Subcutaneous abdominal adipose tissue (tissue), 5 donors: ENCODE measurements at regions not wholly inside any gene's neighbourhood (a gene's known extent, or its start where the extent isn't known, plus 50 kb on each side); places are given as distances from the start of the nearest gene placed in this dataset.
"Not testable (repeated sequence)": the region's sequence is repeated elsewhere in the genome, so short reads cannot be mapped to it uniquely, and the experiment has no call there.

Experiments
- H3K27ac ChIP-seq: one replicate; pipeline ENCODE4 v1.7.0; 2013; ENCODE audit warnings: low read depth, mild to moderate bottlenecking, inconsistent platforms, low read length, moderate library complexity
- H3K27me3 ChIP-seq, 5 donors: one replicate each; pipeline ENCODE4 v1.7.0; 2013; ENCODE audit warnings: low read length in 5 of 5, inconsistent platforms in 1 of 5; ENCODE audit not compliant: control insufficient read depth in 5 of 5, insufficient read depth in 4 of 5
- H3K36me3 ChIP-seq, 5 donors: one replicate each; pipeline ENCODE4 v1.7.0; 2013; ENCODE audit warnings: low read length in 5 of 5; ENCODE audit not compliant: control insufficient read depth in 5 of 5, insufficient read depth in 5 of 5
- H3K4me1 ChIP-seq, 5 donors: one replicate each; pipeline ENCODE4 v1.7.0; 2013; ENCODE audit warnings: low read length in 5 of 5, mild to moderate bottlenecking in 3 of 5, moderate library complexity in 1 of 5; ENCODE audit not compliant: control insufficient read depth in 5 of 5, insufficient read depth in 5 of 5
- H3K4me3 ChIP-seq, 5 donors: one replicate each; pipeline ENCODE4 v1.7.0; 2013; ENCODE audit warnings: low read length in 5 of 5, low read depth in 1 of 5
- H3K9ac ChIP-seq, 5 donors: one replicate each; pipeline ENCODE4 v1.7.0; 2013; ENCODE audit warnings: low read length in 5 of 5, mild to moderate bottlenecking in 4 of 5, moderate library complexity in 3 of 5
- H3K9me3 ChIP-seq, 5 donors: one replicate each; pipeline ENCODE4 v1.7.0; 2013; ENCODE audit warnings: low read length in 5 of 5; ENCODE audit not compliant: control insufficient read depth in 5 of 5
- donor health status: healthy.
- donor health status: healthy.
- donor health status: healthy.
- donor health status: healthy.
- donor health status: healthy.

GRCh38 chr20:56706867-56707360 lies 77.8 kb downstream of the TFAP2C start:
- H3K9me3 ChIP-seq = no peaks in the 10 kb centered on the region
- H3K4me3 ChIP-seq = no peak overlapping the region
- no peaks in the 10 kb centered on the region for H3K4me1 ChIP-seq
- no peak overlapping the region for H3K27ac ChIP-seq
- H3K27me3 ChIP-seq = peaks cover 0 to 9% (median 7%) of the 10 kb centered on the region in 5 donors
- no peaks in the 10 kb centered on the region for H3K36me3 ChIP-seq
- no peak overlapping the region for H3K9ac ChIP-seq

GRCh38 chr20:56708991-56709390 lies 79.9 kb downstream of the TFAP2C start:
- Histone ChIP-seq H3K27ac (no peak overlapping the region), H3K4me3 (no peak overlapping the region), H3K27me3 (peaks cover 0 to 8% (median 3%) of the 10 kb centered on the region in 5 donors), H3K9ac (no peak overlapping the region), H3K36me3 (no peaks in the 10 kb centered on the region), H3K4me1 (no peaks in the 10 kb centered on the region), H3K9me3 (no peaks in the 10 kb centered on the region)

GRCh38 chr20:56710125-56710524 lies 81.0 kb downstream of the TFAP2C start:
- H3K9ac ChIP-seq = no peak overlapping the region
- no peaks in the 10 kb centered on the region for H3K36me3 ChIP-seq
- H3K27me3 ChIP-seq = peaks cover 2 to 8% (median 3%) of the 10 kb centered on the region in 5 donors
- H3K4me3 ChIP-seq = no peak overlapping the region
- no peaks in the 10 kb centered on the region for H3K9me3 ChIP-seq
- H3K27ac ChIP-seq = no peak overlapping the region
- no peaks in the 10 kb centered on the region for H3K4me1 ChIP-seq

- not testable (repeated sequence) for H3K27me3 ChIP-seq, H3K4me1 ChIP-seq, H3K27ac ChIP-seq, H3K9ac ChIP-seq, H3K9me3 ChIP-seq, H3K36me3 ChIP-seq, H3K4me3 ChIP-seq
Measured at GRCh38 chr20:56710577-56710976, 81.5 kb downstream of the TFAP2C start.

- H3K27ac ChIP-seq = no peak overlapping the region
- no peak overlapping the region for H3K4me3 ChIP-seq
- no peaks in the 10 kb centered on the region for H3K4me1 ChIP-seq
- peaks cover 3 to 9% (median 3%) of the 10 kb centered on the region in 5 donors for H3K27me3 ChIP-seq
- no peaks in the 10 kb centered on the region for H3K36me3 ChIP-seq
- H3K9me3 ChIP-seq = no peaks in the 10 kb centered on the region
- H3K9ac ChIP-seq = no peak overlapping the region
Measured at GRCh38 chr20:56711018-56711417, 81.9 kb downstream of the TFAP2C start.

- Histone ChIP-seq H3K9me3 (no peaks in the 10 kb centered on the region), H3K4me1 (no peaks in the 10 kb centered on the region), H3K36me3 (no peaks in the 10 kb centered on the region), H3K27me3 (peaks cover 3 to 6% (median 3%) of the 10 kb centered on the region in 5 donors), H3K4me3 (no peak overlapping the region), H3K27ac (no peak overlapping the region), H3K9ac (no peak overlapping the region)
Measured at GRCh38 chr20:56715309-56715708, 86.2 kb downstream of the TFAP2C start.

- Histone ChIP-seq H3K4me1 (no peaks in the 10 kb centered on the region), H3K9ac (no peak overlapping the region), H3K27me3 (peaks cover 3 to 6% (median 3%) of the 10 kb centered on the region in 5 donors), H3K4me3 (no peak overlapping the region), H3K9me3 (no peaks in the 10 kb centered on the region), H3K36me3 (no peaks in the 10 kb centered on the region), H3K27ac (no peak overlapping the region)
Measured at GRCh38 chr20:56715902-56716519, 86.9 kb downstream of the TFAP2C start.

GRCh38 chr20:56716806-56717205 lies 87.7 kb downstream of the TFAP2C start:
- H3K9me3 ChIP-seq = no peaks in the 10 kb centered on the region
- H3K36me3 ChIP-seq = no peaks in the 10 kb centered on the region
- no peak overlapping the region for H3K4me3 ChIP-seq
- H3K27me3 ChIP-seq = peaks cover 3 to 4% (median 3%) of the 10 kb centered on the region in 5 donors
- H3K27ac ChIP-seq = no peak overlapping the region
- no peak overlapping the region for H3K9ac ChIP-seq
- H3K4me1 ChIP-seq = peaks cover 0 to 3% (median 1%) of the 10 kb centered on the region in 5 donors

GRCh38 chr20:56718816-56719215 lies 89.7 kb downstream of the TFAP2C start:
- H3K9ac ChIP-seq = no peak overlapping the region
- H3K9me3 ChIP-seq = no peaks in the 10 kb centered on the region
- H3K4me3 ChIP-seq = no peak overlapping the region
- H3K27ac ChIP-seq = no peak overlapping the region
- peaks cover 0 to 6% (median 4%) of the 10 kb centered on the region in 5 donors for H3K4me1 ChIP-seq
- H3K36me3 ChIP-seq = no peaks in the 10 kb centered on the region
- peaks cover 0 to 4% (median 3%) of the 10 kb centered on the region in 5 donors for H3K27me3 ChIP-seq

GRCh38 chr20:56720620-56721213 lies 91.6 kb downstream of the TFAP2C start:
- no peaks in the 10 kb centered on the region for H3K36me3 ChIP-seq
- H3K9ac ChIP-seq = no peak overlapping the region

More at GRCh38 chr20:56720620-56721213, 91.6 kb downstream of the TFAP2C start:
- H3K27me3 ChIP-seq = peaks cover 0 to 3% (median 0%) of the 10 kb centered on the region in 5 donors
- peaks cover 0 to 6% (median 4%) of the 10 kb centered on the region in 5 donors for H3K4me1 ChIP-seq
- H3K4me3 ChIP-seq = no peak overlapping the region
- no peak overlapping the region for H3K27ac ChIP-seq
- H3K9me3 ChIP-seq = no peaks in the 10 kb centered on the region
